ENCODE measurements at regions not wholly inside any gene's neighbourhood (a gene's known extent, or its start where the extent isn't known, plus 50 kb on each side); places are given as distances from the start of the nearest gene placed in this dataset.

DNA sequence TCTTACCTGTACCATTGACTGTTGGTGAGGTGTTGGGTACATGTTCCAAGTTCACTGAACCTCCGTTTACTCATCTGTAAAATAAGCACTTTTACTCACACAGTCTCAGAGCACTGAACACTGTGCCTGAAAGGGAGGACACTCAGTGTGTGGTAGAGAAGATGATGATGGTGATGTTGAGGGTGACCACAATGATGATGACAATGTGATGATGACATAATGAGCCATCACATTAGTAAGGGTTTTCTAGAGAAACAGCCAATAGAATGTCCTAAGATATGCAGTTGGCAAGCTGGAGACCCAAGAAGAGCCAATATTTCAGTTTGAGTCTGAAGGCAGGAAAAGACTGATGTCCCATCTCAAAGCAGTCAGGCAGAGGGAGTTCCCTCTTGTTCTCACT, 315.4 kb upstream of the IGFBP7 start:
- no peak for DNase-seq (ENCODE audit: low read depth, low spot score)

DNA sequence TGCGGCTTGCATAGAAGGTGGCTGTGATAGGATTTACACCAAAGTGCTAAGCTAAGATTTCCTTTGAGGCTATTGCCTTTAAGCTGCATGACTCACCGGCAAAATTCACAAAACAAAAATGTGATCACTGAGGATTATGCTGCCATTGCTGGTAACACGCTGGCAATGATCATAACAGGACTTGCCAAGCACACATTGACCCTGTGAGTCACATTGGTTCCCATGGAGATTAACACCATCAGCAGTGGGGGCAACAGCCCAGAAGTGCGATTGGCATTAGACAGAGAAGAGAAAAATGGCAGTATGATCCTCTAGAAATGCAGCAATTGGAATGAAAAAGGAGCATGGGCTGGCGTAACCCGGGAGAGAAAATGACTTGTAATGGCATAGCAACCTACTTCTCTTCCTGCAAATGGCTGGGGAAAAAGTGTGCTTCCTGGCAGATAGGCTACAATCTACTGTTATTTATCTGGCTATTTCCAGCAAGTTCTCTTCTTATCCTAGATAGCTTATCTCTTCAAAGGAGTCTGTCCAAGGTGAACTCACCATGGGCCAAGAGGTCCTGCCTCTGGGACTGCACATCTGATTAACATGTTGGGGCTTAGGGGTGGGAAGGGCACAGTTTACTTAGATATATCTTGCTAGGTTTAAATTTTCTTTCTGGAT, 314.2 kb upstream of the IGFBP7 start:
- peak; percentile 14 for DNase-seq (ENCODE audit: low read depth, low spot score)

DNA sequence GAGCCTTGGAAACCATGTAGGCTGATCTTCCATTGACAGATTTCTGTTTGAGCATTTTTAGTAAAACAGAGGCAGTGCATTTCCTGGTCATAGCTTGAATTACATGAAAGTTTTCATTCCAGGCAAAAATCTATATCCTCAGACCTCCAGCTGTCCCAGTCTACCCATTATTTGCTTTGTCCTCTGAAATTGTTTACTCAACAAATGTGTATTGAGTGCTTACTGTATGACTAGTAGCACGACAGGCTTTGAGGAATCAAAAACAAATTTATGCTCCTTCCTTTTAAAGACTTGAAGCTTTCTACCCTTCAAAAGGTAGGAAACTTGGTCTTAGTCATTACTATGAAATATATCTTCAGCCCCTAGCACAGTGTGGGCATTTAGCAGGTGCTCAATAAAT, 307.9 kb upstream of the IGFBP7 start:
- no peak for DNase-seq (ENCODE audit: low read depth, low spot score)

DNA sequence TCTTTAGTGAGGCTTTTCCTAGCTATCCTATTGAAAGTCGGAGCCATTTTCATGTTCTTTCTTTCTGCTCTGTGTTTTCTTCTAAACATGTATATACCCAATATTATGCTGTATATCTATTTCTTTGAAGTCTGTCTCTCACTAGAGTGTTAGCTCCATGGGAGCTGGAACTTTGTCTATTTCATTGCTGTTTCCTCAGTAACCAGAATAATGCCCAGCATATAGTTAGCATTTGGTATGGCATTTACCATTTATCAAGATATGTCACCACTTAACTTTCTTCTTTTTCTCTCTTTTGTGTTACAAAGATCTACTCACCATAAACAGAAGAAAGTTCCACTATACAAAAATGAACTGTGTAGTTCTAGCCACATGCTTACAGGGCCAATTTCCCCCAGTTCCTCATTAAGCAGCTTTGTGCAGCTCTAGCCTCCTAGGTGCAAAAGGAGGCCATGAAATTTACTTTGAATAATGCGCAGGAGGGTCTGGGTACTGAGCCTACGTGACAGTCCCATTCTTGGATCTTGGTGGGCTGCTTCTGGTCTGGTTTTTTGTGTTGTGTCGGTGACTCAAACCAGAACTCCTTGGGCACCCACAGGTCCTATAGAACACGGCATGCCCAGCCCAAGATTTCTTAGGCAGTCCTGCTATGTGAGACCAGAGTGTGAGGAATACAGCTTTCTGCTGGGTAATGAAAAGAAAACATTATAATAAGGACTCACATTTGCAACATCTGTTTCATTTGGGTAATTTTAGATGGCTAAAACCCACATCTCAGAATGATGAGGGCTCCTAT, 302.3 kb upstream of the IGFBP7 start:
- no peak for DNase-seq (ENCODE audit: low read depth, low spot score)

DNA sequence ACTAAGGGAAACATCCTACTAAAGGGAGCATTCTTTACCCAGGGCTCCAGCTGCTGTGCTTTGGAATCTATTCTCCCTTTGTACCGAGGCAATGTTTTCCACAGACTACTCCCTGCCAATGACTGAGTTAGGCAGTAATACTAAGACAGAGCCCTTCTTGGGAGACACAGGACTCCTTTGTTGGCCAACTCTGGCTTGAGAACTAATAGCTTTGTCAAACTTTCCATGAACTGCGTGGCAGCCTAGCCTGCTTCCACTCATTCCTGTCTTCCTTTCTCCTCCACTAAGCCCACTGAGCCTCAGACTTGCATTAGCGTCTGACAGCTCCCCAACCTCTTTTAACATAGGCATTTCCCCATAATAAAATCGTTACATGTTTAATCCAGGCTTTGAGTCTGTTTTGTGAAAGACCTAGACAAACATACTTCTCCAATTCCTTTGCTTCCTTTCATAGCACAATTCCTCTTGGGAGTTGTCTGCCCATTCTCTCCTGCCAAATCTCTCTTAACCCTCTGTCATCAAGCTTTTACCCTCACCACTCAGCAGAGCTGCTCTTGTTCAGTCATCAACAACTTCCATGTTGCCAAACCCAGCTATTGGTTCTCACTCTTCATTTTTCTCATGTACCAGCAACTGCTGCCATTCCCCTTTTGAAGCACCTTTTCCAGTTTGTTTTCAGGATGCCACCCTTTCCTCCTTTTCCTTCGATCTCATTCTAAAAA, 300.3 kb upstream of the IGFBP7 start:
- DNase-seq (ENCODE audit: low read depth, low spot score), result no peak

DNA sequence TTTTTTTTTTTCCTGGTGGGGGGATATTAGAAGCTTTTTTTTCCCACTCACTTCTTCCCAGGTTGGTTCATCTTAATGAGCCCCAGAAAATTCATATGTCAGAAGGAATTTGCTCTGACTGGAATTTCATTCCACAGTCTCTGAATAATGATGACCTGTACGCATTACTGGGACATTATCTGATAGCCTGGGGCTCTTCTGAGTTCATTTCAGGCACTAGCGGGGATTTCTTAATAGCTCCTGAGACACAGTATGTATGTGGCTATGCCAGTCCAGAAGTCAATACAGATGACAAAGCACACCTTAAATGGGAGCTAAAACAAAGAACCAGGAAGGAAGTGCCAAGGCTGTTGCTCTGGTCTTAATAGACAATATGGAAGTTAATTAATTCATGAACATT, 295.2 kb upstream of the IGFBP7 start:
- no peak for DNase-seq (ENCODE audit: low read depth, low spot score)

DNA sequence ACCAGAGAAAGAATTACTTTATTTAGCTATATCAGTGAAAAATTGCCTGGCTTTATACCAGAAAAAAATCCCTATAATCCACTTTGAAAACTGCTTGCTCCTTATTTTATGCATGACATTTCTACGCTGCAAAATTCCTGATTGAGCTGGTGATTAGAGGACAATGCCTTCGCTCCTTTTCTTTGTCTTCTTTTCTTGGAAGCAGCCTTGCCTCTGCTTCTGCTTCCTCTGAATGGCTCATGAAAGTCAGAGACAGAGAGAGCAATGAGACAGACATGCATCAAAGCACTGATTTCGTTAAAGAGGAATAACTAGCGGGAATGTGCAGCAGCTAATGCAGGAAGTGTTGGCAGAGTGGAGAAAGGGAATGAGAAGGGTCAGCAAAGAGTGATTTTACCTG, 294.3 kb upstream of the IGFBP7 start:
- DNase-seq (ENCODE audit: low read depth, low spot score), result no peak

DNA sequence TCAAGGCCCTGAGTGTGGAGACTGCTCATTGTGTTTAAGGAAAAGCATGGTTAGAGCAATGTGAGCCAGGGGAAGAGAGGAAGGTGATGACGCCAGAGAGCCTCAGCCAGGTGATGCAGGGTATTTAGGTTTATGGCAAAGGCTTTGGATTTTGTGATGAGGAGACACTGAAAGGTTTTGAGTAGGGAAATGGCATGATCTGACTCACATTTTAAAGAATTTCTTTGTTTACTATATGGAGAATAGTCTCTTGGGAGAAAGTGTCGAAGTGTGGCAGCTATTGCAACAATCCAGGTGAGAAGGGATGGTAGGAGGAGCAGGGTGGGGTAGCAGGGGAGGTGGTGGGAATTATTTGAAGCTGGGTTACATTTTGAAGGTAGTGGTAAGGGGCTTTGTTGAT, 293.4 kb upstream of the IGFBP7 start:
- no peak for DNase-seq (ENCODE audit: low read depth, low spot score)

DNA sequence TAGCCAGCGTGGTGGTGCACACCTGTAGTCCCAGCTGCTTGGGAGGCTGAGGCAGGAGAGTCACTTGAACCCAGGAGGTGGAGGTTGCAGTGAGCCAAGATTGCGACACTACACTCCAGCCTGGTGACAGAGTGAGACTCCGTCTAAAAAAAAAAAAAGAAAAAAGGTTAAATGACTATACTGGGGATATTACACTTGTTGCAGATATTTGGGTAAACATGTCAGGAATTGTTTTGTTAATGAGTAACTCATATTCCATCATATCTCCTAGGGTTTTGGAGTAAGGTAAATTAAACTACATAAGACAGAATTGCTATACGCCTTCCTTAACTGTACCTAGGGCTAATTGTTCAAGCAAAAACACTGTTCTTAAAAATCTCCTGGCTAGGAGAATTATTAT, 291.4 kb upstream of the IGFBP7 start:
- no peak for DNase-seq (ENCODE audit: low read depth, low spot score)

DNA sequence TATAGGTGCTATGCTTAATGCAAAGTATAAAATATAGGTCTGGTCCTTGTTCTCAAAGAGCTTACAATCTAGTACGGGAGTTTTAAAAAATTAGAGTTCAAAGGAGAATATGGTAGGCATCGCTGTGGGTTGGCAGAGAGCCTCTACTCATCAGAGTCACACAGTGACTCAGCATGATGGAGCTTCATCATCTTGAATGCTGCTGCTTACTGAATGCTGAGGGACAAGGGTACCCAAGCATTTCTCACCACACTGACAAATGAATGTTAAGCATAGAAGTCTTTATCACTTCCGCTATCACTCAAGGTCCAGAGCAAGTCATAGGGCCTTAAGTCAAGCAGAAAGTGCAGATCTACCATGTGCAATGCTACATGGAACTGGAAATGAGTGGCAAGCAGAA, 268.6 kb upstream of the IGFBP7 start:
- DNase-seq (ENCODE audit: low read depth, low spot score), result no peak

DNA sequence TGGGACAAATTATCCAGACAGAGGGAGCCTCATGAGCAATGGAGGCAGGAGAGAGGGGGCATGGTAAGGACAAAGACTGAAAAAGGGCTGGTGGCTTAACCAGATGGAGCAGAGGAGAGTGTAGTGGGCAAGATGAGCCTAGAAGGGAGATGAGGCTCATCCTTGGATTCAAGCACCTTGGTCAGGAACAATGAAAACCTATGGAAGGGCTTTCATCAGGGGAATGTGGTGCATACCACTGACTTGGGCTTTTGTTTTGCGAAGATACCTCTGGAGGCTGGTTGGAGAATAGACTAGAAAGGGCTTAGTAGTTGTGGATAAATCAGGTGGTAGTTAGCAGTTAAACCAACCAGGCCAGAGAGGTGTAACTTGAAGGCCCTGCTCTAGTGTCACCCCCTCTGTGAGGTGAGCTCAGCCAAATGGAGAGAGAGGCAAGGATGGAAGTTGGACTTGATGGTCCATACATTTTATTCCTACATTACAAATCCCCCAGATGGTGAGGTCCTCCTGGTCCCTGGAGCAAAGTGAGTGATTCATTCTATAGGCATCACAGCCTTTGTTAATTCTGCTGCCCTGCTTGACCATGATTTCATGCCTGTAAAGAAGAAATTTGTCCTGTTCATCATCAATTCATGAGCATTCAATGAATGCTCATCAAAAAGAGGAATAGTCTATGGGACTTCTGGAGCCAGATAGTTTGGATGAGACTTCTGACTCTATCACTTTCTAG, 264.8 kb upstream of the IGFBP7 start:
- DNase-seq (ENCODE audit: low read depth, low spot score), result peak; percentile 18

DNA sequence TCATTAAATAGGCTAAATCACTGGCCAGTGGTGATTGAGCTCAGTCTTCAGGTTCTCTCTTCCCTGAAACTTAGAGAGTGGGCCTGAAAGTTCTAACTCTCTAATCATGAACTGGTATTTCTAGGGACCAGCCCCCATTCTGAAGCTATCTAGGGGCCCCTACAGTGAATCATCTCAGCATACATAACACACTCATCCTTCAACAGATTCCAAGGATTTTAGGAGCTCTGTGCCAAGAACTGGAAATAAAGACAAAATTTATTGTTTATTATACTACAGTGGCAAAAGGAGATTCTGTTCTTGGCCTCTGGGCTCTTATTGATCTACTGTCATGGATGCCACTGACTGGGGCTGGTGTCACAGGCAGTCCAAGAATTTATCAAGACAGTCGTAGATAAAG, 263.8 kb upstream of the IGFBP7 start:
- no peak for DNase-seq (ENCODE audit: low read depth, low spot score)

DNA sequence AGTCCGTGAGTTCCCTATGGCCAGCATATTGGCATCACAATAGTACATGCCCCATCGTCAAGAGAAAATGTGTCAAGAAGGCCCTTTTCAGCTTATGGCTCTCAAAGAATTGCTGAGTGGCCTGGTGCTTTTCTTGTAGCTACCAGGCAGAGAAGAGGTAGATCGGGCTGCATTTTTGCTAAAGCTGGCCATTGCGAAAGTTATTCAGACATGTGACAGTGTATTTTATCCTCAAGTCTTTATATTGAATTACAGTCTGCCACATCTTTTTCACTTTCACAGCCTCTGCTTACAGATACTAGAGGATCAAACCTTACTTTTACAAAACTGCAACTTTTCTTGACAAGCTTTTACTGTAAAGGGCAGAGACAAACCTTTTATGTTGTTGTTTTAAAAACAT, 261.5 kb upstream of the IGFBP7 start:
- no peak for DNase-seq (ENCODE audit: low read depth, low spot score)

DNA sequence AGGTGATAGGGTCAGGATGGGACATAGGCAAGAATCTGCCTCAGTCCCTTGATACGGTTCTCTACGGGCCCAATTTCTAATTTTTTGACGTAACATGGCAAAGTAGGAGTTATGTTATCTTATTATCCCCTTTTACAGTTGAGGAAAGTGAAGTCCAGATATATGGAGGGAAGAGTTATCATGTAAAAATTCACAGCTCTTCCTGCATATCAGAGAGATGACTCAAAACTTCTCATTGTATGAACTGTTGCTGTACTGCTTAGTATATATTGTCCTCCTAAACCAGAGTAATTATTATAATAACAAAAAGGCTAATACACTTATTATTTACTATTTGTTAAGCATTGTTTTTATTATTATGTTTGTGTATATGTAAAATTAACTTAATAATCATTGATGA, 260.5 kb upstream of the IGFBP7 start:
- no peak for DNase-seq (ENCODE audit: low read depth, low spot score)

DNA sequence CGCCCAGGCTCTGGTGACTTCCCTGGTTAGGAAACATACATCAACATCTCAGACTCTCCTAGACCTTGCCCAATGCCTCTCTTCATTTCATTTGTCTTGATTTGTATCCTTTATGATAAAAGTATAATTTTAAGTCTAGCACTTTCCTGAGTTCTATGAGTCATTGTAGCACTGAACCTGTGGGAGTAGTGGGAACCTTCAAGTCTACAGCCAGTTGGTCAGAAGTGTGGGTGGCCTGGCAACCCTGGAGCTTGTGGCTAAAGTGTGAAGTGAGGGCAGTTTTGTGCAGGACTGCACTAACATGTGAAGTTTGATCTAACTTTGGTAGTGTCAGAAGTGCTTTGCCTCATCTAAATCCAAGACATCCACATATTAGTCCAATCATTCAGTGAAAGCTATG, 259.3 kb upstream of the IGFBP7 start:
- no peak for DNase-seq (ENCODE audit: low read depth, low spot score)

DNA sequence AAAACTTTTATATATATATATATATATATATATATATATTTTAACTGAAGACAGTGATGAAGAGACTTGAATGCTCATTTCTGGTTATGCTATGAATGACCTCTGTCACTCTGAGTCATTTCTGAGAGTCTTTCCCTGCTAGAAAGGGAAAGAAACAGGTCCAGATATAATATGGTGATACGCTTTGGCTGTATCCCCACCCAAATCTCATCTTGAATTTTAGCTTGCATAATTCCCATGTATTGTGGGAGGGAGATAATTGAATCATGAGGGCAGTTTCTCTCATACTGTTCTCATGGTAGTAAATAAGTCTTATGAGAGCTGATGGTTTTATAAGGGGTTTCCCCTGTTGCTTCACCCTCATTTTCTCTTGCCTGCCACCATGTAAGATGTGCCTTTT, 254.1 kb upstream of the IGFBP7 start:
- DNase-seq (ENCODE audit: low read depth, low spot score), result no peak

DNA sequence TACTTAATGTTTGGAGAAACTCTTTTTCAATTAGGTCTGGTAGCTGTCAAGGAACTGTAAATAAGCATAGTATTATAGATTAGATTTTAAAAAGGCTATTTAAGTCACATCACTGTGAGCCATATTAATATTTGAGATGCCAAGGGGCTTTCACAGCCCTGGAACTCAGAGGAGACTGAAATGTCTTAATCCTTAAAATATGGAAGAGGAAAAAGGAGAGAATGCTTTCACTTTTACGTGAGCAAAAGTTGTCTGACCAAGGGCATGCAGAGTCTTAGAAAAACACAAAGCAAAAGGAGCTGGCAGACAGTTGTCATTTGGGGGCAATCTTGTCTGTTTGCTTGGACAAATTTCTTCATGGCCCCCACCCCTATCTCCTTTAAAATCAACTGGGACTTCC, 253.2 kb upstream of the IGFBP7 start:
- no peak for DNase-seq (ENCODE audit: low read depth, low spot score)

DNA sequence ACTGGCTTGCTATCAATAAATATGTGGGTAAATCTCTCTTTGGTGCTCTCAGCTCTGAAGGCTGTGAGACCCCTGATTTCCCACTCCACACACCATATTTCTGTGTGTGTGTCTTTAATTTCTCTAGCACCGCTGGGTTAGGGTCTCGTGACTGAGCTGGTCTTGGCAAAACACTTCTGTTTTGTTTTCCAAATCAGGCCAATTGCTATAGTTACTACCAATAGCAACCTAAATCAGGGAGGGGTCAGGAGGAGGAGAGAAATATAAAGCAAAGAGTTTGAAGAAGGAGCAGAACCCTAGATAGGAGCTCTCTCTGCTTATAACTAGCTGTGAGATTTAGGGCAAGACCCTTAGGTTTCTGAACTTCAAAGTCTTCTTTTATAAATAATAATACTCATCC, 250.5 kb upstream of the IGFBP7 start:
- DNase-seq (ENCODE audit: low read depth, low spot score), result no peak

DNA sequence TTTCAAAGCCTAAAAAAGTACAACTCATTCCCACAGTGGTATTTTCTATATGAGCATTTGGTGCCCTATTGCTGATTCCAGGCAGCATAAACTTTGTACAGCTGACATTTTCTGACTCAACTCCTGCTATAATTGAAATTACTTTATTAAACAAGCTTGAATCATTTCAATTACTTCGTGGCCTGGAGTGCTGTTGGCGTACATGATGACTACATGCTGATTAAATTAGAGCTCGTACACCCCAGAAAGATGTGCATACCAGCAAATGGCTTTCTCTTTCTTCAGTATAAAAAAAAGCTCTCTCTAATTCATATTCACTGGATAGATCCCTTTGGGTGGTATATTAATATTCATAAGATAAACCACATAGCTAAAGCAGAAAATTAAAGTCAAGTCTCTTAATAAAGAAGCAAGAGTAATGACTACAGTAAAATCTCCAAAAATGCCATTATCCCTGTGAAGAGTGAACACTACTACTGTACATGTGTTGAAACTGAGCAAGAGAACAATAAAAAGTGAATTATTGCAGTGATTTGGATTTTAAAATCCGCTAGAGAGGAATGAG, 245.0 kb upstream of the IGFBP7 start:
- DNase-seq (ENCODE audit: low read depth, low spot score), result no peak

DNA sequence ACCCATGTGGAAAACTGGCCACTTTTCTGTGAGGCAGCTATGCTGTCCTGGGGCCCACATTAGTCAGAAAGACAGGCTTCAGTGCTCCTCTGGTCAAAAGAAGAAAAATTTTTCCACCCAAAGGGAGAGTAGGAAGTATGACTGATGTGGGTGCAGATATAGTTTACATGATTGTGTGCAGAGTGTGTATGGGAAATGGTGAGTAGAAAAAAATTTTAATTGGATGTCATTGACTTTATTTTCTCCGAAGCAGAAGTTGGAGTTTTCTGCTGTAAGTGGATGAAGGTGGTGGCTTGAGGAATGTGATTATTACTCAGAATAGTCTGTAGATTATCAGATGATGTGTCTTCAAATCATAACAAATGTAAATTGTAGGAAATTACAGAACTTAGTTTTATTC, 241.5 kb upstream of the IGFBP7 start:
- DNase-seq (ENCODE audit: low read depth, low spot score), result no peak

DNA sequence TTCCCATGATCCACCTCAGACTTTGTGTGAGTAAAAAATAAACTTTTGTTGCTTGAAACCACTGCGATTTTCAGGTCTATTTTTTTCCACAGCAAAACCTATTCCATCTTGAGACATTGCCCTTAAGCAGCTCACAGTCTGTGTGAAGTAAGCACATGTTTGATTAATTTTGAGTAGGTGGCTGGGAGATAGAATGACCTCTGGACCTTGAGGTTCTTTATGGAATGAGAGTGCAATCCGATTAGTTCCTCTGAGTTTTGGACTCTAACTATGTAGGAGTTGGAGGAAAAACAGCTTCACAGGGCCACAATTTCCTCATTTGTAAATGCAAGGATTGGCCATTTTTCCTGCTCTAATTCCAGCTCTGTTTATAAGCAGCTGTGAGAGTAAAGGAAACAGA, 234.1 kb upstream of the IGFBP7 start:
- no peak for DNase-seq (ENCODE audit: low read depth, low spot score)

DNA sequence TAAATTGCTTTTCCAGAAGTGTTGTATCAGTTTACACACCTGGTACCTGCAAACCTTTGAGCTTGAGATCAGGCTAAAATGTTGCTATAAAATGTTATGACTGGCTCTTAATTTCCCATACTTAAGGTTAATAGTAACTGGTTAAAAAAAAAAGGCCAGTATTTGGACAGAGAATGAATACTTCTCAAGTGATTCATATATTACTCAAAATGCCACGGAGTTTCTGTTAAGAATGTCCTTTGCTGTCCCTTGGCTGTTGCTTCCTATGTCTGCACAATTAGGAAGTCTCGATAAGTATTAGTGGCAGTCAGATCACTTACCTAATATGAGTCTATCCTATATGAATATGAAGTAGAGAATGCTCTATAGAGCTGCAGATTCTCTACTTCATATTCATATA, 232.2 kb upstream of the IGFBP7 start:
- DNase-seq (ENCODE audit: low read depth, low spot score), result no peak
